ENCODE measurements at regions not wholly inside any gene's neighbourhood (a gene's known extent, or its start where the extent isn't known, plus 50 kb on each side); places are given as distances from the start of the nearest gene placed in this dataset.

GRCh38 chr5:8940934-8941333 is 604.9 kb downstream of the SEMA5A start:
- H4K20me1 ChIP-seq (ENCODE audit: insufficient read depth, low read length), result no peaks in the 10 kb centered on the region
- H3F3A ChIP-seq (ENCODE audit: insufficient read depth, low read length), result no peaks in the 10 kb centered on the region
- TF ChIP-seq EZH2 (IDR thresholded peaks at IDR 0.05; ENCODE audit: borderline replicate concordance, low read length) (no peak), CTCF (IDR thresholded peaks at IDR 0.05; ENCODE audit: low read length) (no peak)
- H3K79me2 ChIP-seq (ENCODE audit: insufficient read depth, low read length), result no peaks in the 10 kb centered on the region
- no peaks in the 10 kb centered on the region for H3K4me1 ChIP-seq (ENCODE audit: insufficient read depth, low read length, severe bottlenecking)
- H2AFZ ChIP-seq (ENCODE audit: low read length), result no peak overlapping the region
- H3K9me2 ChIP-seq (ENCODE audit: low read depth, low read length), result no peaks in the 10 kb centered on the region
- no peak overlapping the region for H3K27ac ChIP-seq (ENCODE audit: low read depth, low read length, poor library complexity, severe bottlenecking)
- no peaks in the 10 kb centered on the region for H3K27me3 ChIP-seq (ENCODE audit: insufficient read depth, low read length)
- no peak overlapping the region for H3K4me3 ChIP-seq (ENCODE audit: low read depth, low read length, poor library complexity, severe bottlenecking)
- no peak overlapping the region for H3K4me2 ChIP-seq (ENCODE audit: low read length)
- H3K9ac ChIP-seq (ENCODE audit: low read length), result no peak overlapping the region
- no peaks in the 10 kb centered on the region for H3K9me3 ChIP-seq (ENCODE audit: low read length)
- H3K36me3 ChIP-seq (ENCODE audit: insufficient read depth, low read length), result no peaks in the 10 kb centered on the region

GRCh38 chr5:8943301-8943700 is 602.6 kb downstream of the SEMA5A start:
- H3F3A ChIP-seq (ENCODE audit: insufficient read depth, low read length), result no peaks in the 10 kb centered on the region
- no peaks in the 10 kb centered on the region for H4K20me1 ChIP-seq (ENCODE audit: insufficient read depth, low read length)
- H3K36me3 ChIP-seq (ENCODE audit: insufficient read depth, low read length), result no peaks in the 10 kb centered on the region
- H3K4me2 ChIP-seq (ENCODE audit: low read length), result no peak overlapping the region
- H3K79me2 ChIP-seq (ENCODE audit: insufficient read depth, low read length), result no peaks in the 10 kb centered on the region
- H3K27me3 ChIP-seq (ENCODE audit: insufficient read depth, low read length), result no peaks in the 10 kb centered on the region
- no peaks in the 10 kb centered on the region for H3K4me1 ChIP-seq (ENCODE audit: insufficient read depth, low read length, severe bottlenecking)
- H2AFZ ChIP-seq (ENCODE audit: low read length), result no peak overlapping the region
- H3K9me2 ChIP-seq (ENCODE audit: low read depth, low read length), result no peaks in the 10 kb centered on the region
- no peak overlapping the region for H3K27ac ChIP-seq (ENCODE audit: low read depth, low read length, poor library complexity, severe bottlenecking)
- no peak for TF ChIP-seq CTCF (IDR thresholded peaks at IDR 0.05; ENCODE audit: low read length)
- no peak overlapping the region for H3K9ac ChIP-seq (ENCODE audit: low read length)
- no peak overlapping the region for H3K4me3 ChIP-seq (ENCODE audit: low read depth, low read length, poor library complexity, severe bottlenecking)
- H3K9me3 ChIP-seq (ENCODE audit: low read length), result no peaks in the 10 kb centered on the region

GRCh38 chr5:8944005-8944404 is 601.9 kb downstream of the SEMA5A start:
- no peak overlapping the region for H3K9ac ChIP-seq (ENCODE audit: low read length)
- H3F3A ChIP-seq (ENCODE audit: insufficient read depth, low read length), result no peaks in the 10 kb centered on the region
- no peak overlapping the region for H3K4me2 ChIP-seq (ENCODE audit: low read length)
- no peaks in the 10 kb centered on the region for H3K27me3 ChIP-seq (ENCODE audit: insufficient read depth, low read length)
- no peaks in the 10 kb centered on the region for H3K9me3 ChIP-seq (ENCODE audit: low read length)
- no peaks in the 10 kb centered on the region for H3K4me1 ChIP-seq (ENCODE audit: insufficient read depth, low read length, severe bottlenecking)
- H3K79me2 ChIP-seq (ENCODE audit: insufficient read depth, low read length), result no peaks in the 10 kb centered on the region
- no peaks in the 10 kb centered on the region for H3K9me2 ChIP-seq (ENCODE audit: low read depth, low read length)
- H3K4me3 ChIP-seq (ENCODE audit: low read depth, low read length, poor library complexity, severe bottlenecking), result no peak overlapping the region
- no peak overlapping the region for H2AFZ ChIP-seq (ENCODE audit: low read length)
- H3K27ac ChIP-seq (ENCODE audit: low read depth, low read length, poor library complexity, severe bottlenecking), result no peak overlapping the region
- no peaks in the 10 kb centered on the region for H3K36me3 ChIP-seq (ENCODE audit: insufficient read depth, low read length)
- H4K20me1 ChIP-seq (ENCODE audit: insufficient read depth, low read length), result no peaks in the 10 kb centered on the region
- TF ChIP-seq EZH2 (IDR thresholded peaks at IDR 0.05; ENCODE audit: borderline replicate concordance, low read length), result no peak
- no peak for TF ChIP-seq CTCF (IDR thresholded peaks at IDR 0.05; ENCODE audit: low read length)

Data from OCI-LY1 (cell line).